Aorta (tissue), 2 donors: ENCODE measurements at regions not wholly inside any gene's neighbourhood (a gene's known extent, or its start where the extent isn't known, plus 50 kb on each side); places are given as distances from the start of the nearest gene placed in this dataset.

Source experiments
- microRNA-seq, 2 donors: library from miRNA; unstranded; fragments of <30 nt; microRNA quantifications; one replicate each; pipeline ENCODE4 v1.2.0, GENCODE V29; 2020
- donor health status: DM: no; HTN: no; CAD: no.
- donor health status: DM: yes; HTN: yes; CAD: no.

Small RNA genes lying in the stretch of these regions (microRNA-seq; reads per million reads assigned to microRNA genes)
- 0 reads per million in 2 donors for gene MIR1267
